ENCODE measurements at regions not wholly inside any gene's neighbourhood (a gene's known extent, or its start where the extent isn't known, plus 50 kb on each side); places are given as distances from the start of the nearest gene placed in this dataset.

DNA sequence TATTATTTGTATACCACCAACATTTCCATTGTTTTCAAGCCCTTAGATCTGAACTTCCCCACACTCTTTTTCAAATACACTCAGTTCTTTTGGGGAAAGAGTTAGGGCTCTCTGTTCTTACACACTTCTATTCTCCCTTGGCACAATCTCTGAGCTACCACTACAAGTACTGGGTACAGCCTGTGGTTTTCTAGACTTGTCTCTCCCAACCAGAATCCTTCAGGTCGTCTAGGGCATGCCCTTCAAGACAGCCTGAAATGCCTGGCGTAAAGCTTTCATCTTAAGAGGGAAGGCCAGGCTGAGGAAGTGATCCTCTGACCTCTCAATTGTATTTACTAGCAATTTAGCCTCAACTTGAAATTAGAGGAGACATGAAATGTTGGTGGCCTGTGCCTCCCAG, 1442.0 kb downstream of the AACS start:
- intact Hi-C loops (cut with DNase I) = no loop called here
- WGBS = 53% methylated on average over 2 of the region's 2 CpGs
- H3K4me1 ChIP-seq = no peaks in the 10 kb centered on the region
- no peaks in the 10 kb centered on the region for H3K36me3 ChIP-seq
- H3K4me3 ChIP-seq = no peak overlapping the region
- H3K27me3 ChIP-seq = no peaks in the 10 kb centered on the region
- no peak for DNase-seq (ENCODE audit: extremely low spot score)
- no peak overlapping the region for H3K27ac ChIP-seq (replicated peaks in 1 of 4)
- TF ChIP-seq POLR2A (IDR thresholded peaks at IDR 0.05; ENCODE audit: low read depth) (no peak), POLR2AphosphoS5 (IDR thresholded peaks at IDR 0.05) (no peak), EP300 (IDR thresholded peaks at IDR 0.05) (no peak)
- TF ChIP-seq, protein P1, sequence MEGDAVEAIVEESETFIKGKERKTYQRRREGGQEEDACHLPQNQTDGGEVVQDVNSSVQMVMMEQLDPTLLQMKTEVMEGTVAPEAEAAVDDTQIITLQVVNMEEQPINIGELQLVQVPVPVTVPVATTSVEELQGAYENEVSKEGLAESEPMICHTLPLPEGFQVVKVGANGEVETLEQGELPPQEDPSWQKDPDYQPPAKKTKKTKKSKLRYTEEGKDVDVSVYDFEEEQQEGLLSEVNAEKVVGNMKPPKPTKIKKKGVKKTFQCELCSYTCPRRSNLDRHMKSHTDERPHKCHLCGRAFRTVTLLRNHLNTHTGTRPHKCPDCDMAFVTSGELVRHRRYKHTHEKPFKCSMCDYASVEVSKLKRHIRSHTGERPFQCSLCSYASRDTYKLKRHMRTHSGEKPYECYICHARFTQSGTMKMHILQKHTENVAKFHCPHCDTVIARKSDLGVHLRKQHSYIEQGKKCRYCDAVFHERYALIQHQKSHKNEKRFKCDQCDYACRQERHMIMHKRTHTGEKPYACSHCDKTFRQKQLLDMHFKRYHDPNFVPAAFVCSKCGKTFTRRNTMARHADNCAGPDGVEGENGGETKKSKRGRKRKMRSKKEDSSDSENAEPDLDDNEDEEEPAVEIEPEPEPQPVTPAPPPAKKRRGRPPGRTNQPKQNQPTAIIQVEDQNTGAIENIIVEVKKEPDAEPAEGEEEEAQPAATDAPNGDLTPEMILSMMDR (IDR thresholded peaks at IDR 0.05) = no peak
- peaks cover 0 to 9% (median 0%) of the 10 kb centered on the region in 4 donors for H3K9me3 ChIP-seq

DNA sequence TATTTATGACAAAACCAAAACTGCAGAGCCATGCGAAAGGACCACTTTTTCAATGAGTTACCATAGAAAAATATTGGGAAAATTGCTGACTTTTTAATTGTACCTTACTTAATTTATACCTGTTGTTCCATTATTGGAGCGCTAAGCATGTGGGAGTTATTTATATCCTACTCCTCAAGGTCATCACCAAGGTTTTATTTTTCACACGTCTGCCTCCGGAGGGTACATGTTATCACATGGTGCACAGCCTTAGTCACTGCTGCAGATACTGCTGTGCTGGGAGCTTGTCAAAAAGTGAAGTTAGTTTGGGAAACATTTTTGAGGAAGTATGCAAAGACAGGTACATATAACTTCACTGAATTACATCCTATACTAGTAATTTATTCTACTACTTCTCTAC, 1444.3 kb downstream of the AACS start:
- intact Hi-C loops (cut with DNase I) = no loop called here
- TF ChIP-seq, protein P1 (IDR thresholded peaks at IDR 0.05) = no peak
- TF ChIP-seq EP300 (IDR thresholded peaks at IDR 0.05) (no peak), POLR2AphosphoS5 (IDR thresholded peaks at IDR 0.05) (no peak), POLR2A (IDR thresholded peaks at IDR 0.05; ENCODE audit: low read depth) (no peak)
- Histone ChIP-seq H3K4me3 (no peak overlapping the region), H3K27me3 (no peaks in the 10 kb centered on the region), H3K36me3 (no peaks in the 10 kb centered on the region), H3K9me3 (peaks cover 0 to 9% (median 0%) of the 10 kb centered on the region in 4 donors), H3K4me1 (no peaks in the 10 kb centered on the region), H3K27ac (replicated peaks in 1 of 4) (no peak overlapping the region)
- 57% methylated on average over 4 of the region's 4 CpGs for WGBS
- DNase-seq (ENCODE audit: extremely low spot score) = no peak

DNA sequence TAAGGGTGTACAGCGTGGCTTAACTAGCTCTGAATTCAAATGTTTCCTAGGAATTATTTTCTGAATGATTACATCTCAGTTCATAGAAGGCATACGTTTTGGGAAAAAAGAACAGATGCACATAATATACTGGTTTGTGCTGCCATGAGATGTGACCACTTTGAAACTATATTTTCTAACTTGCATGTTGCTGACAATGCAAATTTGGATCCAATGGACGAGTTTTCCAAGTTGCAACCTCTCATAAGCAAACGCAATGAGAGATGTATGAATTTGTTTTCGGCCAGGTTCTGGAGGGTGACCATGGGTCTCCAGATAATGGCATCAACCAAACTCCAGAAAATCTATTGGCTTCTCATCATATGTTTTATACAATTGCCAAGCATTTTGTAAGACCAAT, 1445.4 kb downstream of the AACS start:
- intact Hi-C loops (cut with DNase I) = no loop called here

DNA sequence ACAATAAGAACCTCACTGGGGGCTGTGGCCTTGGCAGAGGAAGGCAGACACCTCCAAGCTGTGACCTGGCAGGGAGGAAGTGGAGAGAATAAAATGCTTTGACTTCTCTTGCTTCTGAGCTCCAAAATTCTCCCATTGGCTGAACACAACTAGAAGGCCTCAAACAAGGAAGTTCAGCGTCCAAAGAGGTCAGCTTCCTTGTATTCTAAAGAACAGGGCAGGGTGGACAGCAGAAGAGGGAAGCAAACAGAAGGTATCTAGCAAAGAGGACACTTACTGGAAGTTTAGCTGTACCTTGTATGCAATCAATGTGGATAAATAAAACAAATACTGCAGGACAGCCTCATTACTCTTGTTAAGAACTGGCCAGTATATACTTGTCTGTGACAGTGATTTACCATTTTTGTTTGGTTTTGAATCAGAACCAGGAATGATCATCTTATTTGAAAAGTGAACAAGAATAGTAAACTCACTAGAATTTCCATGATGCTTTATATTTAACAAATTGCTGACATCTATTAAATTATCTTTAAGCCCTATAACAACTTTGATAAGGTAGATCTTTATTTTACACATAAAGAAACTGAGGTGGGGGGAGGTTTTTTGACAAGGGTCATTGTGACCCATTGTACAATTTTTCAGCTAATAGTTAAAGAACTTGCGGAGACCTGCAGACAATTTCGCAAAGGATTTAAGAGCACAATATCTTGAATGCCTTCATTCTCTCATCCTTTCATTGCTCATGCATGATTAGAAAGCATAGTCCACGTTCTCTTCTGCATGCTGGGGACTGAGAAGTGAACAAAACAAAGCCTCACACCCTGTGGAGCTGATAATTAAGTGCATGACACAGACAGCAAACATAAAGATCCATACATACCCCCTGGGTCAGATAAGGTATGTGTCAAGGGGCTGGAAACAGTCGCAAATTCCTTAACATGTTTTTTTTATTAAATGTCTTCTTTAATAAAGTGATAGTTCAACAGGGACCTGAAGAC, 1448.0 kb downstream of the AACS start:
- intact Hi-C loops (cut with DNase I) = no loop called here
- H3K27me3 ChIP-seq = no peaks in the 10 kb centered on the region
- no peaks in the 10 kb centered on the region for H3K36me3 ChIP-seq
- no peak overlapping the region for H3K27ac ChIP-seq (replicated peaks in 1 of 4)
- H3K9me3 ChIP-seq = no peaks in the 10 kb centered on the region
- TF ChIP-seq, protein P1 (IDR thresholded peaks at IDR 0.05) = no peak
- no peak for TF ChIP-seq EP300 (IDR thresholded peaks at IDR 0.05)
- TF ChIP-seq POLR2A (IDR thresholded peaks at IDR 0.05; ENCODE audit: low read depth) = no peak
- no peak for TF ChIP-seq POLR2AphosphoS5 (IDR thresholded peaks at IDR 0.05)
- no peak for DNase-seq (ENCODE audit: extremely low spot score)
- H3K4me3 ChIP-seq = no peak overlapping the region
- no peaks in the 10 kb centered on the region for H3K4me1 ChIP-seq
- WGBS = 58% methylated on average over 5 of the region's 5 CpGs

More for the DNA sequence above, 1445.4 kb downstream of the AACS start:
- Histone ChIP-seq H3K36me3 (no peaks in the 10 kb centered on the region), H3K27me3 (no peaks in the 10 kb centered on the region), H3K9me3 (peaks cover 0 to 9% (median 0%) of the 10 kb centered on the region in 4 donors), H3K4me3 (no peak overlapping the region), H3K27ac (replicated peaks in 1 of 4) (no peak overlapping the region), H3K4me1 (no peaks in the 10 kb centered on the region)
- 91% methylated on average over 5 of the region's 5 CpGs for WGBS
- no peak for DNase-seq (ENCODE audit: extremely low spot score)
- no peak for TF ChIP-seq POLR2A (IDR thresholded peaks at IDR 0.05; ENCODE audit: low read depth)
- TF ChIP-seq EP300 (IDR thresholded peaks at IDR 0.05) = no peak
- TF ChIP-seq, protein P1 (IDR thresholded peaks at IDR 0.05) = no peak
- no peak for TF ChIP-seq POLR2AphosphoS5 (IDR thresholded peaks at IDR 0.05)
